ENCODE measurements at regions not wholly inside any gene's neighbourhood (a gene's known extent, or its start where the extent isn't known, plus 50 kb on each side); places are given as distances from the start of the nearest gene placed in this dataset.

DNA sequence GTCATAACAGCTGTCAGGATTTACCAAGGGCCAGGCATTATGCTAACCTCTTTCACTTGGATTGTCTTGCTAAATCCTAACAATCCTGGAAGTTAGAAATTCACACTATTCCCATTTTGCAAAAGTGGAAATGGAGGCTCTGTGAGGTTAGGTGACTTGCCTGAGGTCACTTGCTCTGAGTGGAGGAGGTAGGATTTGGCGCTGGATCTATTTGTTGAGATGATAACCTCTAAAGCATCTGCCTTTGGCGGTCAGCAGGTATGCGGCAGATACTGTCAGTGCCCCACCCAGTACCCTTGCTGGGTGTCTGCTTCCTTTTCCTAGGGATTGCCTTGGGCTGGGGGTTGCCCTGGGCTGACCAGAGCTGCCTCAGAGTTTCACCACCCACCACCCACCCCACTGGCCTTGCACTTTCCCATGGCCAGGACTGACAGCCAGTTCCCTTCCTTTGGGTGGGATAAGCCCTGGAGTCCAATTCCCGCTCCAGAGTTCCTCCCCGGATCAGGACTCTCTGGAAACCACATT is 164.8 kb upstream of the MSX2 start:
- TF ChIP-seq, protein P1, sequence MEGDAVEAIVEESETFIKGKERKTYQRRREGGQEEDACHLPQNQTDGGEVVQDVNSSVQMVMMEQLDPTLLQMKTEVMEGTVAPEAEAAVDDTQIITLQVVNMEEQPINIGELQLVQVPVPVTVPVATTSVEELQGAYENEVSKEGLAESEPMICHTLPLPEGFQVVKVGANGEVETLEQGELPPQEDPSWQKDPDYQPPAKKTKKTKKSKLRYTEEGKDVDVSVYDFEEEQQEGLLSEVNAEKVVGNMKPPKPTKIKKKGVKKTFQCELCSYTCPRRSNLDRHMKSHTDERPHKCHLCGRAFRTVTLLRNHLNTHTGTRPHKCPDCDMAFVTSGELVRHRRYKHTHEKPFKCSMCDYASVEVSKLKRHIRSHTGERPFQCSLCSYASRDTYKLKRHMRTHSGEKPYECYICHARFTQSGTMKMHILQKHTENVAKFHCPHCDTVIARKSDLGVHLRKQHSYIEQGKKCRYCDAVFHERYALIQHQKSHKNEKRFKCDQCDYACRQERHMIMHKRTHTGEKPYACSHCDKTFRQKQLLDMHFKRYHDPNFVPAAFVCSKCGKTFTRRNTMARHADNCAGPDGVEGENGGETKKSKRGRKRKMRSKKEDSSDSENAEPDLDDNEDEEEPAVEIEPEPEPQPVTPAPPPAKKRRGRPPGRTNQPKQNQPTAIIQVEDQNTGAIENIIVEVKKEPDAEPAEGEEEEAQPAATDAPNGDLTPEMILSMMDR (IDR thresholded peaks at IDR 0.05 in 2 of 3, conservative IDR thresholded peaks at IDR 0.05 in 1 of 3; ENCODE audit: control insufficient read depth in 2 of 3, extremely low read depth in 1 of 3, insufficient read depth in 1 of 3, low read depth in 3 of 3, low read length in 3 of 3) = no peak
- TF ChIP-seq SIN3A (IDR thresholded peaks at IDR 0.05; ENCODE audit: low read depth, low read length) (no peak), PBX3 (IDR thresholded peaks at IDR 0.05; ENCODE audit: insufficient replicate concordance, low read depth, low read length) (no peak), RAD21 (IDR thresholded peaks at IDR 0.05; ENCODE audit: insufficient read depth, low read depth, low read length) (no peak), POLR2AphosphoS5 (IDR thresholded peaks at IDR 0.05; ENCODE audit: low read length) (no peak), CREM (IDR thresholded peaks at IDR 0.05; ENCODE audit: low read depth) (no peak)
- TF ChIP-seq, protein P2, sequence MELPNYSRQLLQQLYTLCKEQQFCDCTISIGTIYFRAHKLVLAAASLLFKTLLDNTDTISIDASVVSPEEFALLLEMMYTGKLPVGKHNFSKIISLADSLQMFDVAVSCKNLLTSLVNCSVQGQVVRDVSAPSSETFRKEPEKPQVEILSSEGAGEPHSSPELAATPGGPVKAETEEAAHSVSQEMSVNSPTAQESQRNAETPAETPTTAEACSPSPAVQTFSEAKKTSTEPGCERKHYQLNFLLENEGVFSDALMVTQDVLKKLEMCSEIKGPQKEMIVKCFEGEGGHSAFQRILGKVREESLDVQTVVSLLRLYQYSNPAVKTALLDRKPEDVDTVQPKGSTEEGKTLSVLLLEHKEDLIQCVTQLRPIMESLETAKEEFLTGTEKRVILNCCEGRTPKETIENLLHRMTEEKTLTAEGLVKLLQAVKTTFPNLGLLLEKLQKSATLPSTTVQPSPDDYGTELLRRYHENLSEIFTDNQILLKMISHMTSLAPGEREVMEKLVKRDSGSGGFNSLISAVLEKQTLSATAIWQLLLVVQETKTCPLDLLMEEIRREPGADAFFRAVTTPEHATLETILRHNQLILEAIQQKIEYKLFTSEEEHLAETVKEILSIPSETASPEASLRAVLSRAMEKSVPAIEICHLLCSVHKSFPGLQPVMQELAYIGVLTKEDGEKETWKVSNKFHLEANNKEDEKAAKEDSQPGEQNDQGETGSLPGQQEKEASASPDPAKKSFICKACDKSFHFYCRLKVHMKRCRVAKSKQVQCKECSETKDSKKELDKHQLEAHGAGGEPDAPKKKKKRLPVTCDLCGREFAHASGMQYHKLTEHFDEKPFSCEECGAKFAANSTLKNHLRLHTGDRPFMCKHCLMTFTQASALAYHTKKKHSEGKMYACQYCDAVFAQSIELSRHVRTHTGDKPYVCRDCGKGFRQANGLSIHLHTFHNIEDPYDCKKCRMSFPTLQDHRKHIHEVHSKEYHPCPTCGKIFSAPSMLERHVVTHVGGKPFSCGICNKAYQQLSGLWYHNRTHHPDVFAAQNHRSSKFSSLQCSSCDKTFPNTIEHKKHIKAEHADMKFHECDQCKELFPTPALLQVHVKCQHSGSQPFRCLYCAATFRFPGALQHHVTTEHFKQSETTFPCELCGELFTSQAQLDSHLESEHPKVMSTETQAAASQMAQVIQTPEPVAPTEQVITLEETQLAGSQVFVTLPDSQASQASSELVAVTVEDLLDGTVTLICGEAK (IDR thresholded peaks at IDR 0.05; ENCODE audit: borderline replicate concordance) = no peak

Data from GM12878 (cell line).